ENCODE measurements at regions not wholly inside any gene's neighbourhood (a gene's known extent, or its start where the extent isn't known, plus 50 kb on each side); places are given as distances from the start of the nearest gene placed in this dataset.

DNA sequence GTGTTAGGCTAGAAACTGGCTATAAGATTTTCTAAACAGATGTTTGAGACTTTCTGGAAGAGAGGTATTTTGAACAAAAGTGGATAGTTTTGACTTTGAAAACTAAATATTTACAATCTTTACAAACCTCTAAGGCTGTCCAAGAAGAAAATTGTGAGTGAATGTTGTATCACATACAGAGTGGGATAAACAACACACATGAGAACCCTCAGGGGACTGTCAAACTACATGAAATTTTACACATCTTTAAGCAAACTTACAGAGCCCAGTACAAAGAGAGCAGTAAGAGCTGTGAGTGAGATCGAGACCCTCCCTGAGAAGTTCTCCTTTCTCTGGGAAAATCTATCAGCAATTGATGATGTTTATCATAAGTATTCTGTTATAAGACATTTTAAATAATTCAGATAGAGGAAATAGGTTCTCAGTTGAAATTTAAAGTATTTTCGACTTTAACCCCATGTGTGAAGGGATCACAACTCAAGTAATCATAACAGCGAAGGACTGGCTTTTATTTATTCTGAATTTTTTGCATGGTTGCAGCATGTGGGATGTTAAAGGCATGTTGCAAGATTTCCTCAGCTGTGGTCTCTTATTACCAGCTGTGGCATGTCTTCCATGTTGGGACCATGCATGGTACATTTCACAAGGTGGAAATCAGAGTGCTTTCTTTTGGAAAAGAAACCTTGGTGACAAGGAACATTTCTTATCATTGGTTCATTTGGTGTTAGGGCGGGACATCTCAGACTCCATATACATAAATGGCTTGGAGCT lies 264.0 kb upstream of the PRICKLE1 start:
- no peaks in the 10 kb centered on the region for H3K36me3 ChIP-seq
- no peaks in the 10 kb centered on the region for H3K27me3 ChIP-seq
- H3K4me3 ChIP-seq, result no peak overlapping the region
- no peak overlapping the region for H3K27ac ChIP-seq
- no peaks in the 10 kb centered on the region for H3K4me1 ChIP-seq
- no peak for DNase-seq (ENCODE audit: extremely low spot score in 2 of 2)
- no peaks in the 10 kb centered on the region for H3K9me3 ChIP-seq
- intact Hi-C loops (cut with DNase I), result no loop called here
- TF ChIP-seq, protein P1, sequence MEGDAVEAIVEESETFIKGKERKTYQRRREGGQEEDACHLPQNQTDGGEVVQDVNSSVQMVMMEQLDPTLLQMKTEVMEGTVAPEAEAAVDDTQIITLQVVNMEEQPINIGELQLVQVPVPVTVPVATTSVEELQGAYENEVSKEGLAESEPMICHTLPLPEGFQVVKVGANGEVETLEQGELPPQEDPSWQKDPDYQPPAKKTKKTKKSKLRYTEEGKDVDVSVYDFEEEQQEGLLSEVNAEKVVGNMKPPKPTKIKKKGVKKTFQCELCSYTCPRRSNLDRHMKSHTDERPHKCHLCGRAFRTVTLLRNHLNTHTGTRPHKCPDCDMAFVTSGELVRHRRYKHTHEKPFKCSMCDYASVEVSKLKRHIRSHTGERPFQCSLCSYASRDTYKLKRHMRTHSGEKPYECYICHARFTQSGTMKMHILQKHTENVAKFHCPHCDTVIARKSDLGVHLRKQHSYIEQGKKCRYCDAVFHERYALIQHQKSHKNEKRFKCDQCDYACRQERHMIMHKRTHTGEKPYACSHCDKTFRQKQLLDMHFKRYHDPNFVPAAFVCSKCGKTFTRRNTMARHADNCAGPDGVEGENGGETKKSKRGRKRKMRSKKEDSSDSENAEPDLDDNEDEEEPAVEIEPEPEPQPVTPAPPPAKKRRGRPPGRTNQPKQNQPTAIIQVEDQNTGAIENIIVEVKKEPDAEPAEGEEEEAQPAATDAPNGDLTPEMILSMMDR (IDR thresholded peaks at IDR 0.05), result no peak
- TF ChIP-seq POLR2A (IDR thresholded peaks at IDR 0.05), result no peak
- no peak for TF ChIP-seq POLR2AphosphoS5 (IDR thresholded peaks at IDR 0.05; ENCODE audit: insufficient read depth in 1 of 2, low read depth in 1 of 2)

- Histone ChIP-seq H3K27ac (no peak overlapping the region), H3K4me1 (no peaks in the 10 kb centered on the region), H3K27me3 (no peaks in the 10 kb centered on the region), H3K4me3 (no peak overlapping the region), H3K36me3 (no peaks in the 10 kb centered on the region), H3K9me3 (no peaks in the 10 kb centered on the region)
- no peak for TF ChIP-seq POLR2AphosphoS5 (IDR thresholded peaks at IDR 0.05; ENCODE audit: insufficient read depth in 1 of 2, low read depth in 1 of 2)
- no peak for TF ChIP-seq POLR2A (IDR thresholded peaks at IDR 0.05)
- TF ChIP-seq, protein P1 (IDR thresholded peaks at IDR 0.05), result no peak
- intact Hi-C loops (cut with DNase I), result no loop called here
- no peak for DNase-seq (ENCODE audit: extremely low spot score in 2 of 2)
Observed at GRCh38 chr12:42846782-42847181, 257.2 kb upstream of the PRICKLE1 start.

DNA sequence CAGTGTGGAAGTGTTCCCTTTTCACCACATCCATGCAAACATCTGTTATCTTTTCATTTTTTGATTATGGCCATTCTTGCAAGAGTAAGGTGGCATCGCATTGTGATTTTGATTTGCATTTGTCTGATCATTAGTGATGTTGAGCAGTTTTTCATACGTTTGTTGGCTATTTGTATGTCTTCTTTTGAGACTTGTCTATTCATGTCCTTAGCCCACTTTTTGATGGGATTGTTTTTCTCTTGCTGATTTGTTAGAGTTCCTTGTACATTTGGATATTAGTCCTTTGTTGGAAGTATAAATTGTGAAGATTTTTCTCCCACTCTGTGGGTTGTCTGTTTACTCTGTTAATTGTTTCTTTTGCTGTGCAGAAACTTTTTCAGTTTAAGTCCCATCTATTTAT lies 244.5 kb upstream of the PRICKLE1 start:
- no peak for DNase-seq (ENCODE audit: extremely low spot score in 2 of 2)

DNA sequence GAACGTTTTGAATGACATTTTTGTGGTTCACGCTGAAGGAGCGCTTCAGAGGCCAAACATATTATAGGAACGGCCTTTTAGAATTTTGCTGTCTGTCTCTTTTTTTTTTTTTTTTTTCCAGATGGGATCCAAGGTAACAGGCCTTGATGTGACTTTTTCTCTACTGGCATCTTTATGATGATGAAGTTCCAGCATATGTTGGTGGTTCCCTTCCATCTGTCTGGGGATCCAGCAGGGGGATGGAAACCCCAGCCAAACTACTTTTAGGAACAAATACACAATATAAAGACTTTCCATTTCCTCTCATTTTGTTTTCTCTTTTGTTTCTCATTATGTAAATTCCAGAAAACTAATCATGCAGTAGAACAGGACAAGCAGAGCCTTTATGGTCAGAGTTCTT lies 239.3 kb upstream of the PRICKLE1 start:
- Histone ChIP-seq H3K9me3 (peaks cover 12% of the 10 kb centered on the region), H3K27me3 (no peaks in the 10 kb centered on the region), H3K36me3 (no peaks in the 10 kb centered on the region), H3K27ac (no peak overlapping the region), H3K4me3 (no peak overlapping the region), H3K4me1 (no peaks in the 10 kb centered on the region)
- TF ChIP-seq POLR2AphosphoS5 (IDR thresholded peaks at IDR 0.05; ENCODE audit: insufficient read depth in 1 of 2, low read depth in 1 of 2) (no peak), POLR2A (IDR thresholded peaks at IDR 0.05) (no peak)
- TF ChIP-seq, protein P1 (IDR thresholded peaks at IDR 0.05), result no peak
- intact Hi-C loops (cut with DNase I), result no loop called here
- no peak for DNase-seq (ENCODE audit: extremely low spot score in 2 of 2)

More for the DNA sequence above, 244.5 kb upstream of the PRICKLE1 start:
- Histone ChIP-seq H3K4me1 (no peaks in the 10 kb centered on the region), H3K4me3 (no peak overlapping the region), H3K36me3 (no peaks in the 10 kb centered on the region), H3K27me3 (no peaks in the 10 kb centered on the region), H3K27ac (no peak overlapping the region), H3K9me3 (no peaks in the 10 kb centered on the region)
- intact Hi-C loops (cut with DNase I), result no loop called here
- TF ChIP-seq, protein P1 (IDR thresholded peaks at IDR 0.05), result no peak
- no peak for TF ChIP-seq POLR2AphosphoS5 (IDR thresholded peaks at IDR 0.05; ENCODE audit: insufficient read depth in 1 of 2, low read depth in 1 of 2)
- no peak for TF ChIP-seq POLR2A (IDR thresholded peaks at IDR 0.05)

- H3K36me3 ChIP-seq, result no peaks in the 10 kb centered on the region
- no peak for DNase-seq (ENCODE audit: extremely low spot score in 2 of 2)
- H3K9me3 ChIP-seq, result peaks cover 12% of the 10 kb centered on the region
- TF ChIP-seq, protein P1 (IDR thresholded peaks at IDR 0.05), result no peak
- TF ChIP-seq POLR2AphosphoS5 (IDR thresholded peaks at IDR 0.05; ENCODE audit: insufficient read depth in 1 of 2, low read depth in 1 of 2) (no peak), POLR2A (IDR thresholded peaks at IDR 0.05) (no peak)
- no peak overlapping the region for H3K4me3 ChIP-seq
- no peaks in the 10 kb centered on the region for H3K27me3 ChIP-seq
- H3K4me1 ChIP-seq, result peaks cover 5% of the 10 kb centered on the region
- intact Hi-C loops (cut with DNase I), result no loop called here
- H3K27ac ChIP-seq, result no peak overlapping the region
Observed at GRCh38 chr12:42824327-42824726, 234.8 kb upstream of the PRICKLE1 start.

All from vagina (tissue), 2 donors.